ENCODE measurements at regions not wholly inside any gene's neighbourhood (a gene's known extent, or its start where the extent isn't known, plus 50 kb on each side); places are given as distances from the start of the nearest gene placed in this dataset.

- TF ChIP-seq KDM4A (IDR thresholded peaks at IDR 0.05; ENCODE audit: low read depth, low read length, severe bottlenecking) (no peak), MAX (IDR thresholded peaks at IDR 0.05) (no peak), CREB1 (IDR thresholded peaks at IDR 0.05) (peak; percentile 45; the same call in 1 of the 2 replicates), KDM1A (IDR thresholded peaks at IDR 0.05; ENCODE audit: borderline replicate concordance, low read length) (peak; percentile 81; the same call in 1 of the 2 replicates)
These were observed 417.8 kb downstream of the MIAT start (continued) for GRCh38 chr22:27075028-27075678.

Data from H1 (cell line).